ENCODE measurements at regions not wholly inside any gene's neighbourhood (a gene's known extent, or its start where the extent isn't known, plus 50 kb on each side); places are given as distances from the start of the nearest gene placed in this dataset.

GRCh38 chr9:80649001-80649420 lies 1040.3 kb downstream of the TLE1 start:
- Histone ChIP-seq H3K4me2 (ENCODE audit: control insufficient read depth, extremely low read depth, insufficient read depth, low read depth, low read length) (no peak overlapping the region), H3K4me3 (ENCODE audit: control insufficient read depth in 2 of 3, extremely low read depth in 1 of 3, insufficient read depth in 2 of 3, low read depth in 1 of 3, low read length in 3 of 3) (no peak overlapping the region), H2AFZ (ENCODE audit: control insufficient read depth, low read length) (no peak overlapping the region), H4K20me1 (ENCODE audit: control insufficient read depth, extremely low read depth, insufficient read depth, low read length) (no peaks in the 10 kb centered on the region), H3K36me3 (ENCODE audit: control insufficient read depth in 2 of 2, extremely low read depth in 1 of 2, insufficient read depth in 2 of 2, low read length in 2 of 2) (no peaks in the 10 kb centered on the region), H3K9ac (ENCODE audit: control insufficient read depth, extremely low read depth, insufficient read depth, low read length) (no peak overlapping the region), H3K27ac (ENCODE audit: control insufficient read depth, insufficient read depth, low read length) (no peak overlapping the region), H3K9me1 (ENCODE audit: control insufficient read depth, extremely low read depth, insufficient read depth, low read length) (no peaks in the 10 kb centered on the region), H3K79me2 (ENCODE audit: control insufficient read depth, insufficient read depth, low read length) (no peaks in the 10 kb centered on the region), H3K4me1 (ENCODE audit: control insufficient read depth, extremely low read depth, insufficient read depth, low read length) (no peaks in the 10 kb centered on the region), H3K9me3 (ENCODE audit: control insufficient read depth, low read depth, low read length) (no peaks in the 10 kb centered on the region), H3K27me3 (ENCODE audit: control insufficient read depth, extremely low read depth, insufficient read depth, low read length) (no peaks in the 10 kb centered on the region)
- no peak for TF ChIP-seq EZH2 (IDR thresholded peaks at IDR 0.05; ENCODE audit: low read length)
- TF ChIP-seq CTCF (optimal IDR thresholded peaks at IDR 0.05 in 1 of 3, IDR thresholded peaks at IDR 0.05 in 1 of 3, conservative IDR thresholded peaks at IDR 0.05 in 1 of 3; ENCODE audit: extremely low read depth in 1 of 3, insufficient read depth in 2 of 3, low read length in 3 of 3), result no peak
- peak; percentile 59 for FAIRE-seq
- DNase-seq (ENCODE audit: low read depth, low spot score), result no peak
- dilution Hi-C loops (cut with MboI; ENCODE audit: extremely low pct_ligation_motif_present, low sequenced_read_pairs), result no loop called here

- no peaks in the 10 kb centered on the region for H3K27me3 ChIP-seq (ENCODE audit: control insufficient read depth, extremely low read depth, insufficient read depth, low read length)
- no peaks in the 10 kb centered on the region for H3K9me1 ChIP-seq (ENCODE audit: control insufficient read depth, extremely low read depth, insufficient read depth, low read length)
- dilution Hi-C loops (cut with MboI; ENCODE audit: extremely low pct_ligation_motif_present, low sequenced_read_pairs), result no loop called here
- TF ChIP-seq EZH2 (IDR thresholded peaks at IDR 0.05; ENCODE audit: low read length) (no peak), CTCF (optimal IDR thresholded peaks at IDR 0.05 in 1 of 3, IDR thresholded peaks at IDR 0.05 in 1 of 3, conservative IDR thresholded peaks at IDR 0.05 in 1 of 3; ENCODE audit: extremely low read depth in 1 of 3, insufficient read depth in 2 of 3, low read length in 3 of 3) (no peak)
- H3K4me2 ChIP-seq (ENCODE audit: control insufficient read depth, extremely low read depth, insufficient read depth, low read depth, low read length), result no peak overlapping the region
- H3K9me3 ChIP-seq (ENCODE audit: control insufficient read depth, low read depth, low read length), result no peaks in the 10 kb centered on the region
- H2AFZ ChIP-seq (ENCODE audit: control insufficient read depth, low read length), result no peak overlapping the region
- no peak for FAIRE-seq
- DNase-seq (ENCODE audit: low read depth, low spot score), result no peak
- no peaks in the 10 kb centered on the region for H4K20me1 ChIP-seq (ENCODE audit: control insufficient read depth, extremely low read depth, insufficient read depth, low read length)
- H3K4me3 ChIP-seq (ENCODE audit: control insufficient read depth in 2 of 3, extremely low read depth in 1 of 3, insufficient read depth in 2 of 3, low read depth in 1 of 3, low read length in 3 of 3), result no peak overlapping the region
- H3K36me3 ChIP-seq (ENCODE audit: control insufficient read depth in 2 of 2, extremely low read depth in 1 of 2, insufficient read depth in 2 of 2, low read length in 2 of 2), result no peaks in the 10 kb centered on the region
- no peak overlapping the region for H3K27ac ChIP-seq (ENCODE audit: control insufficient read depth, insufficient read depth, low read length)
- H3K9ac ChIP-seq (ENCODE audit: control insufficient read depth, extremely low read depth, insufficient read depth, low read length), result no peak overlapping the region
- no peaks in the 10 kb centered on the region for H3K4me1 ChIP-seq (ENCODE audit: control insufficient read depth, extremely low read depth, insufficient read depth, low read length)
- H3K79me2 ChIP-seq (ENCODE audit: control insufficient read depth, insufficient read depth, low read length), result no peaks in the 10 kb centered on the region
Measured at GRCh38 chr9:80648336-80648735, 1041.0 kb downstream of the TLE1 start.
